HEK293 (cell line): ENCODE measurements at regions not wholly inside any gene's neighbourhood (a gene's known extent, or its start where the extent isn't known, plus 50 kb on each side); places are given as distances from the start of the nearest gene placed in this dataset.

Source experiments
- CTCF ChIA-PET: fragments of 350-600 bp; formaldehyde crosslinking; extraction: SDS; loops from one replicate; lab custom pipeline; 2021; ENCODE audit warnings: antibody characterized with exemption; lab: Yijun Ruan, JAX
- POLR2A ChIA-PET: fragments of 300-600 bp; formaldehyde crosslinking; extraction: SDS; loops from one replicate; lab custom pipeline; 2020; ENCODE audit warnings: antibody characterized with exemption, inconsistent platforms; lab: Yijun Ruan, JAX
- H3K27ac ChIP-seq: fragments of 200-500 bp; sonication (Bioruptor generic); 2 replicates; pipeline ENCODE4 v1.5.1; 2014; ENCODE audit warnings: low read depth, low read length, control low read depth, inconsistent platforms; ENCODE audit errors: extremely low read depth
- H3K36me3 ChIP-seq, 2 experiments: fragments of 200-500 bp in 1 of 2; sonication (Bioruptor generic) in 1 of 2; 1 replicate in 1 of 2; 2 replicates in 1 of 2; pipeline ENCODE4 v1.5.1; 2014 to 2017; ENCODE audit warnings: inconsistent platforms in 2 of 2, low read length in 2 of 2; ENCODE audit not compliant: control insufficient read depth in 2 of 2, insufficient read depth in 1 of 2
- H3K4me1 ChIP-seq: fragments of 200-500 bp; sonication (Bioruptor generic); 2 replicates; pipeline ENCODE4 v1.5.1; 2014; ENCODE audit warnings: mild to moderate bottlenecking, low read length, inconsistent platforms; ENCODE audit not compliant: control insufficient read depth, insufficient read depth
- H3K4me3 ChIP-seq: 2 replicates; pipeline ENCODE4 v1.5.1; 2011; ENCODE audit warnings: low read depth, mild to moderate bottlenecking, control low read depth, low read length, moderate library complexity
- H3K9me3 ChIP-seq: fragments of 200-500 bp; sonication (Bioruptor generic); 2 replicates; pipeline ENCODE4 v1.5.1; 2014; ENCODE audit warnings: low read depth, low read length, inconsistent platforms; ENCODE audit not compliant: control insufficient read depth, insufficient read depth
- MZF1 ChIP-seq: fragments of 450-650 bp; formaldehyde crosslinking; IDR thresholded peaks from 2 replicates; pipeline ENCODE4 v1.5.1; 2017; ENCODE audit warnings: missing biosample characterization, missing genetic modification characterization, borderline replicate concordance
- OSR2 ChIP-seq: fragments of 450-650 bp; formaldehyde crosslinking; IDR thresholded peaks from 2 replicates; pipeline ENCODE4 v1.5.1; 2016; ENCODE audit warnings: missing biosample characterization, missing genetic modification characterization
- SCRT2 ChIP-seq: fragments of 450-650 bp; formaldehyde crosslinking; IDR thresholded peaks from 2 replicates; pipeline ENCODE4 v1.5.1; 2016; ENCODE audit warnings: missing biosample characterization, missing genetic modification characterization
- SETDB1 ChIP-seq: IDR thresholded peaks from one replicate; pipeline ENCODE4 v1.6.1; 2017; ENCODE audit warnings: mild to moderate bottlenecking, low read length, moderate library complexity, mixed read lengths; ENCODE audit not compliant: insufficient read length
- SP7 ChIP-seq: fragments of 450-650 bp; formaldehyde crosslinking; IDR thresholded peaks from 2 replicates; pipeline ENCODE4 v1.5.1; 2016; ENCODE audit warnings: missing biosample characterization, missing genetic modification characterization
- ZBTB20 ChIP-seq: fragments of 450-650 bp; formaldehyde crosslinking; IDR thresholded peaks from 2 replicates; pipeline ENCODE4 v1.5.1; 2016; ENCODE audit warnings: missing biosample characterization, missing genetic modification characterization
- ZFP69B ChIP-seq: fragments of 450-650 bp; formaldehyde crosslinking; IDR thresholded peaks from 2 replicates; pipeline ENCODE4 v1.5.1; 2016; ENCODE audit warnings: missing biosample characterization, missing genetic modification characterization
- ZNF16 ChIP-seq: fragments of 450-650 bp; formaldehyde crosslinking; IDR thresholded peaks from 2 replicates; pipeline ENCODE4 v1.5.1; 2016; ENCODE audit warnings: low read depth, missing biosample characterization, missing genetic modification characterization
- ZNF302 ChIP-seq: fragments of 450-650 bp; formaldehyde crosslinking; IDR thresholded peaks from 2 replicates; pipeline ENCODE4 v1.5.1; 2016; ENCODE audit warnings: missing biosample characterization, missing genetic modification characterization, low read depth
- ZNF518A ChIP-seq: fragments of 450-650 bp; formaldehyde crosslinking; conservative IDR thresholded peaks from 2 replicates; pipeline ENCODE4 v1.5.1; 2016; ENCODE audit warnings: low read depth, missing biosample characterization, missing genetic modification characterization
- ZNF548 ChIP-seq: fragments of 450-650 bp; formaldehyde crosslinking; IDR thresholded peaks from 2 replicates; pipeline ENCODE4 v1.5.1; 2016; ENCODE audit warnings: missing biosample characterization, missing genetic modification characterization
- ZNF670 ChIP-seq: fragments of 450-650 bp; formaldehyde crosslinking; IDR thresholded peaks from 2 replicates; pipeline ENCODE4 v1.5.1; 2016; ENCODE audit warnings: missing biosample characterization, missing genetic modification characterization, low read depth
- ZNF785 ChIP-seq: fragments of 450-650 bp; formaldehyde crosslinking; IDR thresholded peaks from 2 replicates; pipeline ENCODE4 v1.5.1; 2016; ENCODE audit warnings: missing biosample characterization, missing genetic modification characterization
- ZNF791 ChIP-seq: fragments of 450-650 bp; formaldehyde crosslinking; IDR thresholded peaks from 2 replicates; pipeline ENCODE4 v1.5.1; 2016; ENCODE audit warnings: missing biosample characterization, missing genetic modification characterization
- ZNF843 ChIP-seq: fragments of 450-650 bp; formaldehyde crosslinking; IDR thresholded peaks from 2 replicates; pipeline ENCODE4 v1.5.1; 2016; ENCODE audit warnings: missing biosample characterization, missing genetic modification characterization
- TF ChIP-seq, protein P1 (sequence below): fragments of 450-650 bp; IDR thresholded peaks from 2 replicates; pipeline ENCODE4 v1.5.1; 2018; ENCODE audit warnings: missing biosample characterization, missing genetic modification characterization
- TF ChIP-seq, protein P2 (sequence below): fragments of 450-650 bp; formaldehyde crosslinking; IDR thresholded peaks from 2 replicates; pipeline ENCODE4 v1.5.1; 2016; ENCODE audit warnings: missing biosample characterization, missing genetic modification characterization
- TF ChIP-seq, protein P3 (sequence below): fragments of 450-650 bp; IDR thresholded peaks from 2 replicates; pipeline ENCODE4 v1.5.1; 2018; ENCODE audit warnings: missing biosample characterization, mild to moderate bottlenecking, missing genetic modification characterization

DNA sequence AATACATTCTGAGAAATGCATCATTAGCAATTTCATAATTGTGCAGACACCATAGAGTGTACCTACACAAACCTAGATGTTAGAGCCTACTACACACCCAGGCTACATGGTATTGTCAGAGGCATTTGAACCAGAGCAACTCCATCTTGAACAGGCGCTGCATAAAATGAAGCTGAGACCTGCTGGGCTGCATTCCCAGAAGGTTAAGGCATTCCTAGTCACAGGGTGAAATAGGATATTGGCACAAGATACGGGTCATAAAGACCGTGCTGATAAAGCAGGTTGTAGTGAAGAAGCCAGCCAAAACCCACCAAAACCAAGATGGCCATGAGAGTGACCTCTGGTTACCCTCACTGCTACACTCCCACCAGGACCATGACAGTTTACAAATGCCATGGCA is 116.4 kb downstream of the LARP7 start:
- TF ChIP-seq MZF1 (tag by site-specific recombination) (no peak), ZNF302 (tag by site-specific recombination) (no peak), ZNF670 (tag by site-specific recombination) (no peak), ZNF843 (tag by site-specific recombination) (no peak), ZNF518A (tag by site-specific recombination) (no peak), ZNF791 (tag by site-specific recombination) (no peak), SETDB1 (no peak), ZNF16 (tag by site-specific recombination) (no peak), SCRT2 (no peak), ZBTB20 (no peak), ZNF785 (tag by site-specific recombination) (no peak), OSR2 (tag by site-specific recombination) (no peak), ZFP69B (no peak), ZNF548 (tag by site-specific recombination) (no peak), SP7 (no peak)
- TF ChIP-seq, protein P1, sequence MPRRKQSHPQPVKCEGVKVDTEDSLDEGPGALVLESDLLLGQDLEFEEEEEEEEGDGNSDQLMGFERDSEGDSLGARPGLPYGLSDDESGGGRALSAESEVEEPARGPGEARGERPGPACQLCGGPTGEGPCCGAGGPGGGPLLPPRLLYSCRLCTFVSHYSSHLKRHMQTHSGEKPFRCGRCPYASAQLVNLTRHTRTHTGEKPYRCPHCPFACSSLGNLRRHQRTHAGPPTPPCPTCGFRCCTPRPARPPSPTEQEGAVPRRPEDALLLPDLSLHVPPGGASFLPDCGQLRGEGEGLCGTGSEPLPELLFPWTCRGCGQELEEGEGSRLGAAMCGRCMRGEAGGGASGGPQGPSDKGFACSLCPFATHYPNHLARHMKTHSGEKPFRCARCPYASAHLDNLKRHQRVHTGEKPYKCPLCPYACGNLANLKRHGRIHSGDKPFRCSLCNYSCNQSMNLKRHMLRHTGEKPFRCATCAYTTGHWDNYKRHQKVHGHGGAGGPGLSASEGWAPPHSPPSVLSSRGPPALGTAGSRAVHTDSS (tag by site-specific recombination), result no peak
- TF ChIP-seq, protein P2, sequence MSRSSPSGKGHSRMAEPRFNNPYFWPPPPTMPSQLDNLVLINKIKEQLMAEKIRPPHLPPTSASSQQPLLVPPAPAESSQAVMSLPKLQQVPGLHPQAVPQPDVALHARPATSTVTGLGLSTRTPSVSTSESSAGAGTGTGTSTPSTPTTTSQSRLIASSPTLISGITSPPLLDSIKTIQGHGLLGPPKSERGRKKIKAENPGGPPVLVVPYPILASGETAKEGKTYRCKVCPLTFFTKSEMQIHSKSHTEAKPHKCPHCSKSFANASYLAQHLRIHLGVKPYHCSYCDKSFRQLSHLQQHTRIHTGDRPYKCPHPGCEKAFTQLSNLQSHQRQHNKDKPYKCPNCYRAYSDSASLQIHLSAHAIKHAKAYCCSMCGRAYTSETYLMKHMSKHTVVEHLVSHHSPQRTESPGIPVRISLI (tag by site-specific recombination), result no peak
- TF ChIP-seq, protein P3, sequence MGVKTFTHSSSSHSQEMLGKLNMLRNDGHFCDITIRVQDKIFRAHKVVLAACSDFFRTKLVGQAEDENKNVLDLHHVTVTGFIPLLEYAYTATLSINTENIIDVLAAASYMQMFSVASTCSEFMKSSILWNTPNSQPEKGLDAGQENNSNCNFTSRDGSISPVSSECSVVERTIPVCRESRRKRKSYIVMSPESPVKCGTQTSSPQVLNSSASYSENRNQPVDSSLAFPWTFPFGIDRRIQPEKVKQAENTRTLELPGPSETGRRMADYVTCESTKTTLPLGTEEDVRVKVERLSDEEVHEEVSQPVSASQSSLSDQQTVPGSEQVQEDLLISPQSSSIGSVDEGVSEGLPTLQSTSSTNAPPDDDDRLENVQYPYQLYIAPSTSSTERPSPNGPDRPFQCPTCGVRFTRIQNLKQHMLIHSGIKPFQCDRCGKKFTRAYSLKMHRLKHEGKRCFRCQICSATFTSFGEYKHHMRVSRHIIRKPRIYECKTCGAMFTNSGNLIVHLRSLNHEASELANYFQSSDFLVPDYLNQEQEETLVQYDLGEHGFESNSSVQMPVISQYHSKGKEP (tag by site-specific recombination), result no peak
- POLR2A ChIA-PET, result no interaction called here
- H3K27ac ChIP-seq, result no peak overlapping the region
- no peak overlapping the region for H3K4me3 ChIP-seq
- no peaks in the 10 kb centered on the region for H3K9me3 ChIP-seq
- CTCF ChIA-PET, result interaction anchor here (2.0 kb wide), 1 partner anchor 9 kb away, joined by 8 read pairs; no protein-coding TSS in a partner anchor
- H3K36me3 ChIP-seq, result no peaks in the 10 kb centered on the region
- H3K4me1 ChIP-seq, result no peaks in the 10 kb centered on the region
